NCI-H2171 (cell line): ENCODE measurements at regions not wholly inside any gene's neighbourhood (a gene's known extent, or its start where the extent isn't known, plus 50 kb on each side); places are given as distances from the start of the nearest gene placed in this dataset.
"Not testable (repeated sequence)": the region's sequence is repeated elsewhere in the genome, so short reads cannot be mapped to it uniquely, and the experiment has no call there.

Experiments
- DNase-seq: peaks from one replicate; lab custom pipeline; 2025; lab: John Stamatoyannopoulos, UW

- DNase-seq, result no peak
Measured at GRCh38 chr5:108530706-108531105, 148.8 kb upstream of the FBXL17 start.

- no peak for DNase-seq
Measured at GRCh38 chr5:108529381-108529780, 147.5 kb upstream of the FBXL17 start.

GRCh38 chr5:108528655-108529054 is 146.8 kb upstream of the FBXL17 start:
- DNase-seq, result no peak

- no peak for DNase-seq
Measured at GRCh38 chr5:108524564-108524963, 142.7 kb upstream of the FBXL17 start.

- DNase-seq, result no peak
Measured at GRCh38 chr5:108523360-108523759, 141.5 kb upstream of the FBXL17 start.

- peak; percentile 2 for DNase-seq
Measured at GRCh38 chr5:108521841-108522506, 140.1 kb upstream of the FBXL17 start.

- no peak for DNase-seq
Measured at GRCh38 chr5:108521011-108521700, 139.3 kb upstream of the FBXL17 start.

- DNase-seq, result no peak
Measured at GRCh38 chr5:108516785-108517184, 134.9 kb upstream of the FBXL17 start.

GRCh38 chr5:108515517-108516105 is 133.7 kb upstream of the FBXL17 start:
- no peak for DNase-seq

- no peak for DNase-seq
Measured at GRCh38 chr5:108508979-108509378, 127.1 kb upstream of the FBXL17 start.

GRCh38 chr5:108507631-108508030 is 125.7 kb upstream of the FBXL17 start:
- DNase-seq, result no peak

GRCh38 chr5:108505608-108506007 is 123.7 kb upstream of the FBXL17 start:
- DNase-seq, result no peak

GRCh38 chr5:108504974-108505373 is 123.1 kb upstream of the FBXL17 start:
- no peak for DNase-seq

GRCh38 chr5:108503986-108504385 is 122.1 kb upstream of the FBXL17 start:
- DNase-seq, result no peak

GRCh38 chr5:108495615-108496014 is 113.7 kb upstream of the FBXL17 start:
- not testable (repeated sequence) for DNase-seq

GRCh38 chr5:108487951-108488350 is 106.1 kb upstream of the FBXL17 start:
- no peak for DNase-seq

- DNase-seq, result no peak
Measured at GRCh38 chr5:108484035-108484434, 102.1 kb upstream of the FBXL17 start.

GRCh38 chr5:108481355-108481931 is 99.5 kb upstream of the FBXL17 start:
- DNase-seq, result peak; percentile 43

GRCh38 chr5:108472237-108472636 is 90.3 kb upstream of the FBXL17 start:
- no peak for DNase-seq

GRCh38 chr5:108467563-108467962 is 85.7 kb upstream of the FBXL17 start:
- DNase-seq, result no peak

- no peak for DNase-seq
Measured at GRCh38 chr5:108461628-108462367, 79.9 kb upstream of the FBXL17 start.

GRCh38 chr5:108459769-108460168 is 77.9 kb upstream of the FBXL17 start:
- no peak for DNase-seq
